T-cell (primary cell): ENCODE measurements at regions not wholly inside any gene's neighbourhood (a gene's known extent, or its start where the extent isn't known, plus 50 kb on each side); places are given as distances from the start of the nearest gene placed in this dataset.
"Not testable (repeated sequence)": the region's sequence is repeated elsewhere in the genome, so short reads cannot be mapped to it uniquely, and the experiment has no call there.

Experiments
- ATAC-seq, 4 experiments: fragments of 200-7000 bp in 3 of 4; fragments of 150-1000 bp in 1 of 4; cut with Tn5 transposase; replicated peaks in 1 of 4; 1 replicate in 3 of 4; 2 replicates in 1 of 4; pipeline ENCODE4 v1.10.0; 2021; ENCODE audit warnings: moderate library complexity in 3 of 4, mild to moderate bottlenecking in 2 of 4, moderate number of reproducible peaks in 1 of 4
- CTCF ChIA-PET, 2 donors: fragments of 300-600 bp; sonication (Branson Sonifier 250); formaldehyde crosslinking; loops; one replicate each; lab custom pipeline; 2022; ENCODE audit warnings: antibody characterized with exemption in 2 of 2; lab: Charles Lee
- POLR2A ChIA-PET, 2 donors: fragments of 300-600 bp; sonication (Branson Sonifier 250); formaldehyde crosslinking; loops; one replicate each; lab custom pipeline; 2022; ENCODE audit warnings: antibody characterized with exemption in 2 of 2; lab: Charles Lee
- DNase-seq, 35 experiments: peaks; one replicate each; pipeline versions ENCODE4 v3.0.0 to v3.0.0-alpha.2; 2013 to 2023
- H3K27ac ChIP-seq: one replicate; pipeline ENCODE4 v1.5.1; 2013; ENCODE audit warnings: low read length
- H3K27me3 ChIP-seq, 2 experiments: replicated peaks in 1 of 2; 1 replicate in 1 of 2; 2 replicates in 1 of 2; pipeline versions ENCODE4 v1.6.1 to v1.7.0; 2013; ENCODE audit warnings: low read length in 1 of 2, mixed read lengths in 1 of 2; ENCODE audit not compliant: control insufficient read depth in 2 of 2, insufficient read depth in 2 of 2; ENCODE audit errors: extremely low read depth in 1 of 2
- H3K36me3 ChIP-seq, 2 donors: 1 replicate in 1 of 2; 2 replicates in 1 of 2; pipeline versions ENCODE4 v1.6.1 to v1.7.0; 2013; ENCODE audit warnings: low read length in 1 of 2; ENCODE audit not compliant: control insufficient read depth in 2 of 2, insufficient read depth in 1 of 2; ENCODE audit errors: extremely low read depth in 1 of 2
- H3K4me1 ChIP-seq, 2 experiments: 1 replicate in 1 of 2; 2 replicates in 1 of 2; pipeline versions ENCODE4 v1.6.1 to v1.7.0; 2013; ENCODE audit warnings: low read length in 2 of 2, mixed read lengths in 1 of 2; ENCODE audit not compliant: insufficient read depth in 2 of 2, control insufficient read depth in 1 of 2; ENCODE audit errors: extremely low read depth in 1 of 2
- H3K4me3 ChIP-seq, 2 donors: 1 replicate in 1 of 2; 2 replicates in 1 of 2; pipeline versions ENCODE4 v1.5.1 to v1.7.0; 2013; ENCODE audit warnings: mild to moderate bottlenecking in 2 of 2, low read length in 1 of 2, moderate library complexity in 1 of 2; ENCODE audit not compliant: control insufficient read depth in 1 of 2; ENCODE audit errors: extremely low read depth in 1 of 2
- H3K9me3 ChIP-seq: 2 replicates; pipeline ENCODE4 v1.7.0; 2013
- H3K27ac Mint-ChIP-seq, 2 donors: one replicate each; pipeline ENCODE4 v1.8.0; 2020 to 2021; ENCODE audit warnings: mild to moderate bottlenecking in 2 of 2, mixed read lengths in 2 of 2
- H3K27me3 Mint-ChIP-seq, 2 donors: one replicate each; pipeline ENCODE4 v1.8.0; 2021 to 2022; ENCODE audit warnings: mixed read lengths in 2 of 2
- H3K36me3 Mint-ChIP-seq: one replicate; pipeline ENCODE4 v1.8.0; 2021; ENCODE audit warnings: mixed read lengths
- H3K4me1 Mint-ChIP-seq, 3 donors: one replicate each; pipeline ENCODE4 v1.8.0; 2020 to 2022; ENCODE audit warnings: mixed read lengths in 3 of 3, mild to moderate bottlenecking in 1 of 3
- H3K4me3 Mint-ChIP-seq, 3 donors: one replicate each; pipeline ENCODE4 v1.8.0; 2020 to 2022; ENCODE audit warnings: mild to moderate bottlenecking in 3 of 3, mixed read lengths in 3 of 3, moderate library complexity in 3 of 3
- H3K9me3 Mint-ChIP-seq, 3 donors: one replicate each; pipeline ENCODE4 v1.8.0; 2020 to 2022; ENCODE audit warnings: mixed read lengths in 3 of 3
- WGBS: methylation state at CpG from one replicate; pipeline ENCODE4 v1.1.5; 2013; ENCODE audit warnings: missing lambda C conversion rate; ENCODE audit not compliant: insufficient coverage; 5-methylcytosine and 5-hydroxymethylcytosine counted together

GRCh38 chr22:23458663-23459541 is 121.2 kb downstream of the IGLL1 start:
- Histone ChIP-seq H3K9me3 (no peaks in the 10 kb centered on the region), H3K4me3 (no peak overlapping the region), H3K36me3 (no peaks in the 10 kb centered on the region), H3K27me3 (peaks cover 0 to 52% of the 10 kb centered on the region in 2 experiments), H3K4me1 (peaks cover 7 to 8% of the 10 kb centered on the region in 2 experiments), H3K27ac (no peak overlapping the region)
- no peaks in the 10 kb centered on the region for H3K36me3 Mint-ChIP-seq
- CTCF ChIA-PET: no interaction called here
- DNase-seq: no peak
- peaks cover 6 to 13% (median 6%) of the 10 kb centered on the region in 3 donors for H3K4me1 Mint-ChIP-seq
- POLR2A ChIA-PET: no interaction called here
- H3K4me3 Mint-ChIP-seq: no peak overlapping the region
- no peak overlapping the region for H3K27ac Mint-ChIP-seq
- H3K27me3 Mint-ChIP-seq: peaks cover 20 to 46% of the 10 kb centered on the region in 2 donors
- H3K9me3 Mint-ChIP-seq: no peaks in the 10 kb centered on the region
- no peak for ATAC-seq
- 92% methylated on average over 60 of the region's 64 CpGs for WGBS

- ATAC-seq (no peak), DNase-seq (no peak)
- peaks cover 0 to 56% of the 10 kb centered on the region in 2 experiments for H3K27me3 ChIP-seq
- H3K36me3 Mint-ChIP-seq: no peaks in the 10 kb centered on the region
- ChIA-PET POLR2A (no interaction called here), CTCF (no interaction called here)
- H3K27ac Mint-ChIP-seq: no peak overlapping the region
- H3K4me3 ChIP-seq: peak overlapping the region in 1 of 2 donors; percentile 29
- H3K9me3 Mint-ChIP-seq: no peaks in the 10 kb centered on the region
- no peaks in the 10 kb centered on the region for H3K36me3 ChIP-seq
- peaks cover 20 to 48% of the 10 kb centered on the region in 2 donors for H3K27me3 Mint-ChIP-seq
- 50% methylated on average over 11 of the region's 21 CpGs for WGBS
- peaks cover 6 to 13% (median 6%) of the 10 kb centered on the region in 3 donors for H3K4me1 Mint-ChIP-seq
- H3K27ac ChIP-seq: no peak overlapping the region
- H3K9me3 ChIP-seq: no peaks in the 10 kb centered on the region
- H3K4me1 ChIP-seq: peaks cover 7 to 8% of the 10 kb centered on the region in 2 experiments
- peak overlapping the region in 1 of 3 donors; percentile 46 for H3K4me3 Mint-ChIP-seq
Measured at GRCh38 chr22:23457380-23457985, 122.6 kb downstream of the IGLL1 start.

- H3K9me3 ChIP-seq, H3K4me1 ChIP-seq, DNase-seq, H3K36me3 Mint-ChIP-seq, POLR2A ChIA-PET, H3K27ac Mint-ChIP-seq, CTCF ChIA-PET, H3K9me3 Mint-ChIP-seq, H3K36me3 ChIP-seq, H3K27ac ChIP-seq: not testable (repeated sequence)
- WGBS: 11% methylated on average over 18 of the region's 27 CpGs
- H3K27me3 ChIP-seq: peaks cover 0 to 55% of the 10 kb centered on the region in 2 experiments
- H3K4me3 Mint-ChIP-seq: peak overlapping the region in 1 of 3 donors; percentile 46
- H3K4me3 ChIP-seq: peak overlapping the region in 1 of 2 donors; percentile 29
- peaks cover 20 to 49% of the 10 kb centered on the region in 2 donors for H3K27me3 Mint-ChIP-seq
- peaks cover 6 to 13% (median 6%) of the 10 kb centered on the region in 3 donors for H3K4me1 Mint-ChIP-seq
- ATAC-seq: peak in 2 of 4 experiments; percentile 12 to 38
Measured at GRCh38 chr22:23456666-23457379, 123.3 kb downstream of the IGLL1 start.

- POLR2A ChIA-PET, H3K9me3 Mint-ChIP-seq, H3K36me3 ChIP-seq, H3K4me3 ChIP-seq, ATAC-seq, H3K36me3 Mint-ChIP-seq, H3K9me3 ChIP-seq, H3K27ac Mint-ChIP-seq, CTCF ChIA-PET, H3K4me3 Mint-ChIP-seq, H3K27ac ChIP-seq, DNase-seq, H3K4me1 ChIP-seq: not testable (repeated sequence)
- Mint-ChIP-seq H3K4me1 (peaks cover 6 to 13% (median 8%) of the 10 kb centered on the region in 3 donors), H3K27me3 (peaks cover 20 to 44% of the 10 kb centered on the region in 2 donors)
- H3K27me3 ChIP-seq: peaks cover 0 to 45% of the 10 kb centered on the region in 2 experiments
- 85% methylated on average over 6 of the region's 9 CpGs for WGBS
Measured at GRCh38 chr22:23454345-23454744, 125.7 kb downstream of the IGLL1 start.

- Mint-ChIP-seq H3K4me1 (peaks cover 6 to 13% (median 8%) of the 10 kb centered on the region in 3 donors), H3K9me3 (no peaks in the 10 kb centered on the region), H3K36me3 (no peaks in the 10 kb centered on the region), H3K27me3 (peaks cover 20 to 37% of the 10 kb centered on the region in 2 donors), H3K4me3 (no peak overlapping the region), H3K27ac (no peak overlapping the region)
- no CpG with 5 or more reads among the region's 9 CpGs for WGBS
- no peak for DNase-seq
- Histone ChIP-seq H3K27ac (no peak overlapping the region), H3K27me3 (peaks cover 0 to 36% of the 10 kb centered on the region in 2 experiments), H3K36me3 (no peaks in the 10 kb centered on the region), H3K4me3 (no peak overlapping the region), H3K4me1 (peaks cover 7 to 8% of the 10 kb centered on the region in 2 experiments), H3K9me3 (no peaks in the 10 kb centered on the region)
- ChIA-PET CTCF (no interaction called here), POLR2A (no interaction called here)
- no peak for ATAC-seq
Measured at GRCh38 chr22:23453277-23453676, 126.8 kb downstream of the IGLL1 start.
